HG03378 (cell line): ENCODE measurements at regions not wholly inside any gene's neighbourhood (a gene's known extent, or its start where the extent isn't known, plus 50 kb on each side); places are given as distances from the start of the nearest gene placed in this dataset.
"Not testable (repeated sequence)": the region's sequence is repeated elsewhere in the genome, so short reads cannot be mapped to it uniquely, and the experiment has no call there.

Source experiments
- ATAC-seq: cut with Tn5 transposase; IDR thresholded peaks from one replicate; pipeline ENCODE4 v1.9.1; 2021; ENCODE audit warnings: mild to moderate bottlenecking, moderate library complexity; ENCODE audit not compliant: unreplicated experiment

GRCh38 chr6:139473731-139474130 lies 99.3 kb upstream of the CITED2 start:
- no peak for ATAC-seq

GRCh38 chr6:139473231-139473701 lies 98.8 kb upstream of the CITED2 start:
- no peak for ATAC-seq

GRCh38 chr6:139472351-139473015 lies 98.0 kb upstream of the CITED2 start:
- no peak for ATAC-seq

GRCh38 chr6:139470997-139471396 lies 96.5 kb upstream of the CITED2 start:
- ATAC-seq: no peak

GRCh38 chr6:139468178-139468819 lies 93.9 kb upstream of the CITED2 start:
- no peak for ATAC-seq

GRCh38 chr6:139457476-139457875 lies 83.0 kb upstream of the CITED2 start:
- ATAC-seq: no peak

- ATAC-seq: no peak
These were observed 77.9 kb upstream of the CITED2 start for GRCh38 chr6:139452148-139452876.

- no peak for ATAC-seq
These were observed 75.2 kb upstream of the CITED2 start for GRCh38 chr6:139449611-139450000.

GRCh38 chr6:139448998-139449610 lies 74.7 kb upstream of the CITED2 start:
- ATAC-seq: no peak

- peak; percentile 95 for ATAC-seq
These were observed 73.7 kb upstream of the CITED2 start for GRCh38 chr6:139448051-139448649.

- no peak for ATAC-seq
These were observed 73.2 kb upstream of the CITED2 start for GRCh38 chr6:139447656-139447975.

GRCh38 chr6:139446768-139447655 lies 72.6 kb upstream of the CITED2 start:
- no peak for ATAC-seq

- no peak for ATAC-seq
These were observed 71.8 kb upstream of the CITED2 start for GRCh38 chr6:139446138-139446715.

GRCh38 chr6:139444273-139444787 lies 69.9 kb upstream of the CITED2 start:
- ATAC-seq: not testable (repeated sequence)

- no peak for ATAC-seq
These were observed 69.0 kb upstream of the CITED2 start for GRCh38 chr6:139443231-139444112.

- no peak for ATAC-seq
These were observed 67.8 kb upstream of the CITED2 start for GRCh38 chr6:139442188-139442671.

- ATAC-seq: no peak
These were observed 64.9 kb upstream of the CITED2 start for GRCh38 chr6:139439349-139439748.

GRCh38 chr6:139438775-139439174 lies 64.3 kb upstream of the CITED2 start:
- no peak for ATAC-seq

- ATAC-seq: no peak
These were observed 62.5 kb upstream of the CITED2 start for GRCh38 chr6:139436957-139437348.
